PC-3 (cell line): ENCODE measurements at regions not wholly inside any gene's neighbourhood (a gene's known extent, or its start where the extent isn't known, plus 50 kb on each side); places are given as distances from the start of the nearest gene placed in this dataset.

Experiments
- ATAC-seq: fragments of 200-7000 bp; cut with Tn5 transposase; 2 replicates; pipeline ENCODE4 v1.9.1; 2020; ENCODE audit warnings: mild to moderate bottlenecking, moderate library complexity
- BruUV-seq: library from RNA; stranded (reverse); fragments of 400-500 nt; replicated peaks from 2 replicates; lab custom pipeline; 2021; lab: Mats Ljungman, UMichigan
- CTCF ChIA-PET: fragments of 300-600 bp; sonication (Branson Sonifier 250); formaldehyde crosslinking; loops from one replicate; lab custom pipeline; 2022; ENCODE audit warnings: antibody characterized with exemption; lab: Charles Lee
- POLR2A ChIA-PET: fragments of 300-600 bp; sonication (Branson Sonifier 250); formaldehyde crosslinking; loops from one replicate; lab custom pipeline; 2022; ENCODE audit warnings: antibody characterized with exemption; ENCODE audit not compliant: unreplicated experiment; lab: Charles Lee
- DNase-seq: peaks from one replicate; pipeline ENCODE4 v3.0.0-alpha.2; 2015
- H2AFZ ChIP-seq: fragments of 300-600 bp; sonication (generic); 2 replicates; pipeline ENCODE4 v1.6.0; 2016; ENCODE audit warnings: antibody characterized with exemption, low read length
- H3F3A ChIP-seq: fragments of 300-600 bp; sonication (generic); one replicate; pipeline ENCODE4 v1.6.0; 2017; ENCODE audit warnings: antibody characterized with exemption, low read length, control low read depth, mild to moderate bottlenecking; ENCODE audit not compliant: unreplicated experiment
- H3K27ac ChIP-seq: fragments of 300-600 bp; sonication (generic); 2 replicates; pipeline ENCODE4 v1.5.1; 2016; ENCODE audit warnings: mild to moderate bottlenecking, low read length
- H3K27me3 ChIP-seq: fragments of 300-600 bp; sonication (generic); 2 replicates; pipeline ENCODE4 v1.6.1; 2016; ENCODE audit warnings: low read length, mixed read lengths
- H3K36me3 ChIP-seq: fragments of 300-600 bp; sonication (generic); 2 replicates; pipeline ENCODE4 v1.6.1; 2016; ENCODE audit warnings: low read depth, mixed run types, low read length, mixed read lengths
- H3K4me1 ChIP-seq: fragments of 300-600 bp; sonication (generic); 2 replicates; pipeline ENCODE4 v1.5.1; 2016; ENCODE audit warnings: low read length; ENCODE audit not compliant: insufficient read depth
- H3K4me2 ChIP-seq: fragments of 300-600 bp; sonication (generic); 2 replicates; pipeline ENCODE4 v1.6.0; 2016; ENCODE audit warnings: low read length
- H3K4me3 ChIP-seq: fragments of 300-600 bp; sonication (generic); 2 replicates; pipeline ENCODE4 v1.5.1; 2016; ENCODE audit warnings: mild to moderate bottlenecking, low read length, mixed read lengths
- H3K79me2 ChIP-seq: fragments of 300-600 bp; sonication (generic); 2 replicates; pipeline ENCODE4 v1.6.1; 2017; ENCODE audit warnings: low read length, mixed read lengths
- H3K9ac ChIP-seq: fragments of 300-600 bp; sonication (generic); 2 replicates; pipeline ENCODE4 v1.6.0; 2016; ENCODE audit warnings: mild to moderate bottlenecking, low read length
- H3K9me2 ChIP-seq: fragments of 300-600 bp; sonication (generic); replicated peaks from 2 replicates; pipeline ENCODE4 v1.6.1; 2016; ENCODE audit warnings: mixed run types, low read length, mixed read lengths
- H3K9me3 ChIP-seq: fragments of 300-600 bp; sonication (generic); 2 replicates; pipeline ENCODE4 v1.6.1; 2016; ENCODE audit warnings: low read length, mixed read lengths
- H4K20me1 ChIP-seq: fragments of 300-600 bp; sonication (generic); 2 replicates; pipeline ENCODE4 v1.6.1; 2016; ENCODE audit warnings: low read length, mixed read lengths
- EZH2 ChIP-seq: fragments of 300-600 bp; sonication (generic); IDR thresholded peaks from one replicate; pipeline ENCODE4 v1.6.1; 2017; ENCODE audit warnings: antibody characterized with exemption, mild to moderate bottlenecking, low read length; ENCODE audit not compliant: unreplicated experiment
- EZH2phosphoT487 ChIP-seq: fragments of 300-600 bp; sonication (generic); IDR thresholded peaks from 2 replicates; pipeline ENCODE4 v1.6.1; 2018; ENCODE audit warnings: mild to moderate bottlenecking, antibody characterized with exemption, low read length, borderline replicate concordance
- intact Hi-C: fragments of 100-400 bp; cut with micrococcal nuclease; formaldehyde crosslinking; loops from 2 replicates; pipeline ENCODE4 v1.9.0; 2023
- TF ChIP-seq, protein P1 (sequence below): fragments of 300-600 bp; sonication (generic); conservative IDR thresholded peaks from 2 replicates; pipeline ENCODE4 v1.5.1; 2017; ENCODE audit warnings: antibody characterized with exemption, low read depth, mild to moderate bottlenecking, low read length

DNA sequence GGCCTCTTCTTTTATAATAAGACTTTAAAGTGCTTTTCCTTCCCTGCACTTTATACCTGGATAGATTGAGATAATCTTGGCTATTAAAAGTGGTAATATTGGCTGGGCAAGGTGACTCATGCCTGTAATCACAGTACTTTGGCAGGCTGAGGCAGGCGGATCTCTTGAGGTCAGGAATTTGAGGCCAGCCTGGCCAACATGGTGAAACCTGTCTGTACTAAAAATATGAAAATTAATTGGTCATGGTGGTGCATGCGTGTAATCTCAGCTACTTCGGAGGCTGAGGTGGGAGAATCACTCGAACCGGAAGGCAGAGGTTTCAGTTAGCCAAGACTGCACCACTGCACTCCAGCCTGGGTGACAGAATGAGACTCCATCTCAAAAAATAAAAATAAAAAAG is 197.1 kb upstream of the RGS17 start:
- Histone ChIP-seq H3K9me3 (no peaks in the 10 kb centered on the region), H4K20me1 (no peaks in the 10 kb centered on the region), H3K36me3 (no peaks in the 10 kb centered on the region), H3K4me2 (peak overlapping the region; percentile 66), H3K9me2 (no peaks in the 10 kb centered on the region), H2AFZ (no peak overlapping the region), H3K27ac (no peak overlapping the region), H3F3A (no peaks in the 10 kb centered on the region), H3K4me3 (no peak overlapping the region), H3K4me1 (peaks cover 5% of the 10 kb centered on the region), H3K27me3 (no peaks in the 10 kb centered on the region), H3K79me2 (no peaks in the 10 kb centered on the region), H3K9ac (no peak overlapping the region)
- CTCF ChIA-PET: no interaction called here
- ATAC-seq: peak; percentile 66
- intact Hi-C loops: no loop called here
- DNase-seq: peak; percentile 68
- TF ChIP-seq, protein P1, sequence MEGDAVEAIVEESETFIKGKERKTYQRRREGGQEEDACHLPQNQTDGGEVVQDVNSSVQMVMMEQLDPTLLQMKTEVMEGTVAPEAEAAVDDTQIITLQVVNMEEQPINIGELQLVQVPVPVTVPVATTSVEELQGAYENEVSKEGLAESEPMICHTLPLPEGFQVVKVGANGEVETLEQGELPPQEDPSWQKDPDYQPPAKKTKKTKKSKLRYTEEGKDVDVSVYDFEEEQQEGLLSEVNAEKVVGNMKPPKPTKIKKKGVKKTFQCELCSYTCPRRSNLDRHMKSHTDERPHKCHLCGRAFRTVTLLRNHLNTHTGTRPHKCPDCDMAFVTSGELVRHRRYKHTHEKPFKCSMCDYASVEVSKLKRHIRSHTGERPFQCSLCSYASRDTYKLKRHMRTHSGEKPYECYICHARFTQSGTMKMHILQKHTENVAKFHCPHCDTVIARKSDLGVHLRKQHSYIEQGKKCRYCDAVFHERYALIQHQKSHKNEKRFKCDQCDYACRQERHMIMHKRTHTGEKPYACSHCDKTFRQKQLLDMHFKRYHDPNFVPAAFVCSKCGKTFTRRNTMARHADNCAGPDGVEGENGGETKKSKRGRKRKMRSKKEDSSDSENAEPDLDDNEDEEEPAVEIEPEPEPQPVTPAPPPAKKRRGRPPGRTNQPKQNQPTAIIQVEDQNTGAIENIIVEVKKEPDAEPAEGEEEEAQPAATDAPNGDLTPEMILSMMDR: no peak
- TF ChIP-seq EZH2: no peak
- TF ChIP-seq EZH2phosphoT487: no peak
- POLR2A ChIA-PET: no interaction called here
- no TSS peak for BruUV-seq

DNA sequence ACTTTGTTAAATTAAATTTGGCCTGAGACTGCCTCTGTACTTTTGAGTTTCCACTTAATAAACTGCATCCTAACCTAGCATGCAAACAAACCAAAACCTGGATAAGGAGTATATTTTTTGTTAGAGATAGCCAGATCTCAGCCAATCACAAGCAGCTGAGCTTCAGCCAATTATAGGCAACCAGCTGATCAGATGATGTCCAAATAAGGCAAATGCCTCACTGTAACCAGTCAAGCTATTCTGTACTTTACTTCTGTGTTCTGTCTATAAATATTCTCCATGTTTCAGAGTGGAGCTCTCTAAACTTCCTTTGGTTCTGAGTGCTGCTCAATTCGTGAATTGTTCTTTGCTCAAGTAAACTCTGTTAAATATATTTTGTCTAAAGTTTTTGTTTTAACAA is 194.6 kb upstream of the RGS17 start:
- TF ChIP-seq EZH2phosphoT487: no peak
- Histone ChIP-seq H4K20me1 (no peaks in the 10 kb centered on the region), H3K4me1 (peaks cover 5% of the 10 kb centered on the region), H3K79me2 (no peaks in the 10 kb centered on the region), H3K9me3 (no peaks in the 10 kb centered on the region), H3K9ac (no peak overlapping the region), H3K27ac (no peak overlapping the region), H3K4me3 (no peak overlapping the region), H3K27me3 (no peaks in the 10 kb centered on the region), H3K9me2 (no peaks in the 10 kb centered on the region), H3K4me2 (no peak overlapping the region), H3K36me3 (no peaks in the 10 kb centered on the region), H2AFZ (no peak overlapping the region), H3F3A (no peaks in the 10 kb centered on the region)
- no peak for DNase-seq
- CTCF ChIA-PET: no interaction called here
- no TSS peak for BruUV-seq
- intact Hi-C loops: no loop called here
- POLR2A ChIA-PET: no interaction called here
- no peak for ATAC-seq

DNA sequence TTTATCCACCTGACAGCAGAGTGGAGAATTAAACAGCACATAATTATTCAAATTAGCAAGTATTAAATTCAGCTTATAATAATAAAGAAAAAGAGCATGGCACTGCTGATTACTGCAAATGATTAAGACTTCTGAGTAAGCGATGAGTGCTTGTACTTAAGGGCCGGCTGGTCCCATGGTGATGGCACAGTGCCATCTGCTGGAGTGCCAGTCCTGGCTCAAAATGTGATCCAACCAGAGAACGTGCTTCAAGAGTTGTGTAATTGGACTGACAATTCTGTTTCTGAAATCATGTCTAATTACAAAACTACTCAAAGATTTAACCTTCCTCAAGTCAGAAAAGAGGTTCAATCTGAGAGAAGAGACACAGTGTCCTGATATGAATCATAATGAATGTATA is 181.6 kb upstream of the RGS17 start:
- Histone ChIP-seq H3K4me3 (no peak overlapping the region), H3K79me2 (no peaks in the 10 kb centered on the region), H4K20me1 (no peaks in the 10 kb centered on the region), H3K9me2 (no peaks in the 10 kb centered on the region), H3K27ac (no peak overlapping the region), H3F3A (no peaks in the 10 kb centered on the region), H3K9ac (no peak overlapping the region), H2AFZ (no peak overlapping the region), H3K9me3 (no peaks in the 10 kb centered on the region), H3K36me3 (no peaks in the 10 kb centered on the region), H3K4me1 (no peaks in the 10 kb centered on the region), H3K27me3 (peaks cover 28% of the 10 kb centered on the region), H3K4me2 (no peak overlapping the region)
- BruUV-seq: no TSS peak
- intact Hi-C loops: loop anchor here (1.0 to 10.0 kb wide), 4 partner anchors 205 to 448 kb away; no protein-coding TSS in a partner anchor
- DNase-seq: peak; percentile 69
- CTCF ChIA-PET: interaction anchor here (0.6 to 0.8 kb wide), 3 partner anchors 282 to 365 kb away, joined by 3 to 5 read pairs (median 3); no protein-coding TSS in a partner anchor
- peak; percentile 65 for ATAC-seq
- TF ChIP-seq, protein P1: peak; percentile 63
- no peak for TF ChIP-seq EZH2
- POLR2A ChIA-PET: no interaction called here
